ENCODE measurements at regions not wholly inside any gene's neighbourhood (a gene's known extent, or its start where the extent isn't known, plus 50 kb on each side); places are given as distances from the start of the nearest gene placed in this dataset.
A peak's percentile ranks its signal among the peaks of the same experiment; 100 is the strongest.
"Not testable (repeated sequence)": the region's sequence is repeated elsewhere in the genome, so short reads cannot be mapped to it uniquely, and the experiment has no call there.

GRCh38 chr17:53462393-53462811 lies 360.3 kb upstream of the KIF2B start:
- Histone ChIP-seq H3K27me3 (ENCODE audit: control insufficient read depth, insufficient read depth, low read length) (no peaks in the 10 kb centered on the region), H3K36me3 (ENCODE audit: control insufficient read depth, insufficient read depth, low read length) (peaks cover 9% of the 10 kb centered on the region), H3K27ac (ENCODE audit: low read depth, low read length) (no peak overlapping the region), H3K4me1 (ENCODE audit: control insufficient read depth, insufficient read depth, low read length) (no peaks in the 10 kb centered on the region), H3K9ac (ENCODE audit: low read length) (no peak overlapping the region), H3K4me3 (ENCODE audit: low read depth, low read length) (no peak overlapping the region), H3K9me3 (ENCODE audit: control insufficient read depth, insufficient read depth, low read depth, low read length) (peaks cover 27% of the 10 kb centered on the region)

GRCh38 chr17:53455943-53456342 lies 366.8 kb upstream of the KIF2B start:
- Histone ChIP-seq H3K9ac (ENCODE audit: low read length) (peak overlapping the region; percentile 42), H3K27ac (ENCODE audit: low read depth, low read length) (peak overlapping the region; percentile 66), H3K9me3 (ENCODE audit: control insufficient read depth, insufficient read depth, low read depth, low read length) (peaks cover 33% of the 10 kb centered on the region), H3K4me1 (ENCODE audit: control insufficient read depth, insufficient read depth, low read length) (peaks cover 22% of the 10 kb centered on the region)
- not testable (repeated sequence) for H3K36me3 ChIP-seq (ENCODE audit: control insufficient read depth, insufficient read depth, low read length); H3K27me3 ChIP-seq (ENCODE audit: control insufficient read depth, insufficient read depth, low read length); H3K4me3 ChIP-seq (ENCODE audit: low read depth, low read length)

GRCh38 chr17:53454337-53454736 lies 368.4 kb upstream of the KIF2B start:
- Histone ChIP-seq H3K36me3 (ENCODE audit: control insufficient read depth, insufficient read depth, low read length) (peaks cover 9% of the 10 kb centered on the region), H3K4me3 (ENCODE audit: low read depth, low read length) (0 out of 2 replicates have a peak overlapping the region, but pooled peaks have one; percentile 20), H3K27ac (ENCODE audit: low read depth, low read length) (peak overlapping the region; percentile 97), H3K27me3 (ENCODE audit: control insufficient read depth, insufficient read depth, low read length) (no peaks in the 10 kb centered on the region), H3K9ac (ENCODE audit: low read length) (no peak overlapping the region), H3K4me1 (ENCODE audit: control insufficient read depth, insufficient read depth, low read length) (peaks cover 22% of the 10 kb centered on the region), H3K9me3 (ENCODE audit: control insufficient read depth, insufficient read depth, low read depth, low read length) (peaks cover 22% of the 10 kb centered on the region)

GRCh38 chr17:53449324-53449723 lies 373.4 kb upstream of the KIF2B start:
- H3K27me3 ChIP-seq (ENCODE audit: control insufficient read depth, insufficient read depth, low read length) = no peaks in the 10 kb centered on the region
- H3K9me3 ChIP-seq (ENCODE audit: control insufficient read depth, insufficient read depth, low read depth, low read length) = no peaks in the 10 kb centered on the region
- H3K9ac ChIP-seq (ENCODE audit: low read length) = no peak overlapping the region

GRCh38 chr17:53428913-53429312 lies 393.8 kb upstream of the KIF2B start:
- H3K9me3 ChIP-seq (ENCODE audit: control insufficient read depth, insufficient read depth, low read depth, low read length) = peaks cover 37% of the 10 kb centered on the region
- H3K4me3 ChIP-seq (ENCODE audit: low read depth, low read length) = no peak overlapping the region
- no peak overlapping the region for H3K27ac ChIP-seq (ENCODE audit: low read depth, low read length)
- H3K9ac ChIP-seq (ENCODE audit: low read length) = no peak overlapping the region
- H3K27me3 ChIP-seq (ENCODE audit: control insufficient read depth, insufficient read depth, low read length) = no peaks in the 10 kb centered on the region
- no peaks in the 10 kb centered on the region for H3K36me3 ChIP-seq (ENCODE audit: control insufficient read depth, insufficient read depth, low read length)
- no peaks in the 10 kb centered on the region; the same call in 1 of the 2 replicates for H3K4me1 ChIP-seq (ENCODE audit: control insufficient read depth, insufficient read depth, low read length)

More at GRCh38 chr17:53449324-53449723, 373.4 kb upstream of the KIF2B start:
- Histone ChIP-seq H3K27ac (ENCODE audit: low read depth, low read length) (no peak overlapping the region), H3K4me1 (ENCODE audit: control insufficient read depth, insufficient read depth, low read length) (peaks cover 8% of the 10 kb centered on the region), H3K4me3 (ENCODE audit: low read depth, low read length) (no peak overlapping the region), H3K36me3 (ENCODE audit: control insufficient read depth, insufficient read depth, low read length) (no peaks in the 10 kb centered on the region)

- Histone ChIP-seq H3K27ac (ENCODE audit: low read depth, low read length) (no peak overlapping the region), H3K36me3 (ENCODE audit: control insufficient read depth, insufficient read depth, low read length) (no peaks in the 10 kb centered on the region), H3K9me3 (ENCODE audit: control insufficient read depth, insufficient read depth, low read depth, low read length) (peaks cover 49% of the 10 kb centered on the region), H3K27me3 (ENCODE audit: control insufficient read depth, insufficient read depth, low read length) (no peaks in the 10 kb centered on the region), H3K4me1 (ENCODE audit: control insufficient read depth, insufficient read depth, low read length) (no peaks in the 10 kb centered on the region; the same call in 1 of the 2 replicates), H3K4me3 (ENCODE audit: low read depth, low read length) (no peak overlapping the region), H3K9ac (ENCODE audit: low read length) (no peak overlapping the region)
Observed at GRCh38 chr17:53426505-53426904, 396.2 kb upstream of the KIF2B start.

GRCh38 chr17:53420035-53420641 lies 402.6 kb upstream of the KIF2B start:
- no peak overlapping the region for H3K4me3 ChIP-seq (ENCODE audit: low read depth, low read length)
- H3K27ac ChIP-seq (ENCODE audit: low read depth, low read length) = no peak overlapping the region
- no peak overlapping the region for H3K9ac ChIP-seq (ENCODE audit: low read length)
- H3K27me3 ChIP-seq (ENCODE audit: control insufficient read depth, insufficient read depth, low read length) = no peaks in the 10 kb centered on the region
- H3K4me1 ChIP-seq (ENCODE audit: control insufficient read depth, insufficient read depth, low read length) = no peaks in the 10 kb centered on the region; the same call in 1 of the 2 replicates
- peaks cover 46% of the 10 kb centered on the region for H3K9me3 ChIP-seq (ENCODE audit: control insufficient read depth, insufficient read depth, low read depth, low read length)
- no peaks in the 10 kb centered on the region for H3K36me3 ChIP-seq (ENCODE audit: control insufficient read depth, insufficient read depth, low read length)

- Histone ChIP-seq H3K4me1 (ENCODE audit: control insufficient read depth, insufficient read depth, low read length) (no peaks in the 10 kb centered on the region), H3K9ac (ENCODE audit: low read length) (no peak overlapping the region), H3K9me3 (ENCODE audit: control insufficient read depth, insufficient read depth, low read depth, low read length) (peaks cover 19% of the 10 kb centered on the region), H3K4me3 (ENCODE audit: low read depth, low read length) (no peak overlapping the region), H3K36me3 (ENCODE audit: control insufficient read depth, insufficient read depth, low read length) (no peaks in the 10 kb centered on the region), H3K27me3 (ENCODE audit: control insufficient read depth, insufficient read depth, low read length) (no peaks in the 10 kb centered on the region), H3K27ac (ENCODE audit: low read depth, low read length) (no peak overlapping the region)
Observed at GRCh38 chr17:53409588-53409987, 413.1 kb upstream of the KIF2B start.

- Histone ChIP-seq H3K9me3 (ENCODE audit: control insufficient read depth, insufficient read depth, low read depth, low read length) (peaks cover 27% of the 10 kb centered on the region), H3K4me3 (ENCODE audit: low read depth, low read length) (no peak overlapping the region), H3K4me1 (ENCODE audit: control insufficient read depth, insufficient read depth, low read length) (no peaks in the 10 kb centered on the region), H3K27ac (ENCODE audit: low read depth, low read length) (no peak overlapping the region), H3K27me3 (ENCODE audit: control insufficient read depth, insufficient read depth, low read length) (no peaks in the 10 kb centered on the region), H3K36me3 (ENCODE audit: control insufficient read depth, insufficient read depth, low read length) (no peaks in the 10 kb centered on the region), H3K9ac (ENCODE audit: low read length) (no peak overlapping the region)
Observed at GRCh38 chr17:53406907-53407306, 415.8 kb upstream of the KIF2B start.

- no peaks in the 10 kb centered on the region for H3K4me1 ChIP-seq (ENCODE audit: control insufficient read depth, insufficient read depth, low read length)
- H3K9ac ChIP-seq (ENCODE audit: low read length) = no peak overlapping the region
- H3K9me3 ChIP-seq (ENCODE audit: control insufficient read depth, insufficient read depth, low read depth, low read length) = no peaks in the 10 kb centered on the region
- no peak overlapping the region for H3K27ac ChIP-seq (ENCODE audit: low read depth, low read length)
- no peaks in the 10 kb centered on the region for H3K36me3 ChIP-seq (ENCODE audit: control insufficient read depth, insufficient read depth, low read length)
- H3K27me3 ChIP-seq (ENCODE audit: control insufficient read depth, insufficient read depth, low read length) = no peaks in the 10 kb centered on the region
- H3K4me3 ChIP-seq (ENCODE audit: low read depth, low read length) = no peak overlapping the region
Observed at GRCh38 chr17:53391197-53391596, 431.5 kb upstream of the KIF2B start.

- H3K4me1 ChIP-seq (ENCODE audit: control insufficient read depth, insufficient read depth, low read length) = no peaks in the 10 kb centered on the region
- H3K9me3 ChIP-seq (ENCODE audit: control insufficient read depth, insufficient read depth, low read depth, low read length) = no peaks in the 10 kb centered on the region
- no peak overlapping the region for H3K4me3 ChIP-seq (ENCODE audit: low read depth, low read length)
Observed at GRCh38 chr17:53390575-53390974, 432.2 kb upstream of the KIF2B start.

More at GRCh38 chr17:53390575-53390974, 432.2 kb upstream of the KIF2B start:
- H3K27me3 ChIP-seq (ENCODE audit: control insufficient read depth, insufficient read depth, low read length) = no peaks in the 10 kb centered on the region
- no peak overlapping the region for H3K9ac ChIP-seq (ENCODE audit: low read length)
- no peaks in the 10 kb centered on the region for H3K36me3 ChIP-seq (ENCODE audit: control insufficient read depth, insufficient read depth, low read length)
- no peak overlapping the region for H3K27ac ChIP-seq (ENCODE audit: low read depth, low read length)
